Natural killer cell (primary cell): ENCODE measurements at regions not wholly inside any gene's neighbourhood (a gene's known extent, or its start where the extent isn't known, plus 50 kb on each side); places are given as distances from the start of the nearest gene placed in this dataset.
"Not testable (repeated sequence)": the region's sequence is repeated elsewhere in the genome, so short reads cannot be mapped to it uniquely, and the experiment has no call there.

Source experiments
- ATAC-seq, 3 donors: fragments of 150-1000 bp in 2 of 3; fragments of 200-7000 bp in 1 of 3; cut with Tn5 transposase; 1 replicate in 1 of 3; 2 replicates in 2 of 3; pipeline ENCODE4 v1.10.0; 2021; ENCODE audit warnings: mild to moderate bottlenecking in 2 of 3, moderate library complexity in 2 of 3
- DNase-seq, 2 donors: peaks; one replicate each; pipeline versions ENCODE4 v3.0.0 to v3.0.0-alpha.2; 2013 to 2021; ENCODE audit warnings: mixed read lengths in 1 of 2
- H3K27ac ChIP-seq: one replicate; pipeline ENCODE4 v1.5.1; 2013; ENCODE audit warnings: mild to moderate bottlenecking, low read length
- H3K27me3 ChIP-seq: one replicate; pipeline ENCODE4 v1.6.1; 2013; ENCODE audit warnings: low read length; ENCODE audit not compliant: control insufficient read depth, insufficient read depth
- H3K36me3 ChIP-seq: one replicate; pipeline ENCODE4 v1.6.1; 2013; ENCODE audit warnings: low read length; ENCODE audit not compliant: control insufficient read depth, insufficient read depth
- H3K4me1 ChIP-seq: one replicate; pipeline ENCODE4 v1.6.1; 2013; ENCODE audit warnings: low read length; ENCODE audit not compliant: control insufficient read depth, insufficient read depth
- H3K4me3 ChIP-seq: one replicate; pipeline ENCODE4 v1.5.1; 2013; ENCODE audit warnings: low read length
- H3K9me3 ChIP-seq: one replicate; pipeline ENCODE4 v1.6.1; 2013; ENCODE audit warnings: low read length; ENCODE audit not compliant: control insufficient read depth, insufficient read depth
- H3K27ac Mint-ChIP-seq, 2 donors: one replicate each; pipeline ENCODE4 v1.8.0; 2022; ENCODE audit warnings: mild to moderate bottlenecking in 2 of 2, mixed read lengths in 2 of 2, moderate library complexity in 1 of 2
- H3K27me3 Mint-ChIP-seq, 2 donors: one replicate each; pipeline ENCODE4 v1.8.0; 2022; ENCODE audit warnings: low read depth in 2 of 2, mixed read lengths in 2 of 2
- H3K36me3 Mint-ChIP-seq: one replicate; pipeline ENCODE4 v1.8.0; 2022; ENCODE audit warnings: mixed read lengths
- H3K4me1 Mint-ChIP-seq, 2 donors: one replicate each; pipeline ENCODE4 v1.8.0; 2022; ENCODE audit warnings: mixed read lengths in 2 of 2
- H3K4me3 Mint-ChIP-seq: one replicate; pipeline ENCODE4 v1.8.0; 2022; ENCODE audit warnings: mild to moderate bottlenecking, moderate library complexity, mixed read lengths
- H3K9me3 Mint-ChIP-seq, 2 donors: one replicate each; pipeline ENCODE4 v1.8.0; 2022; ENCODE audit warnings: mixed read lengths in 2 of 2
- WGBS: methylation state at CpG from one replicate; pipeline ENCODE4 v1.1.7; 2013; ENCODE audit warnings: missing lambda C conversion rate; ENCODE audit not compliant: insufficient coverage; 5-methylcytosine and 5-hydroxymethylcytosine counted together
- intact Hi-C: fragments of 100-400 bp; cut with micrococcal nuclease; formaldehyde crosslinking; loops from one replicate; pipeline ENCODE4 v1.14.2; 2022
- TF ChIP-seq, protein P1 (sequence below): fragments of 200-600 bp; IDR thresholded peaks from one replicate; pipeline ENCODE4 v1.8.0; 2022; ENCODE audit warnings: antibody characterized with exemption

- H3K4me1 Mint-ChIP-seq, result no peaks in the 10 kb centered on the region
- no peaks in the 10 kb centered on the region for H3K9me3 Mint-ChIP-seq
- H3K36me3 Mint-ChIP-seq, result no peaks in the 10 kb centered on the region
- TF ChIP-seq, protein P1, sequence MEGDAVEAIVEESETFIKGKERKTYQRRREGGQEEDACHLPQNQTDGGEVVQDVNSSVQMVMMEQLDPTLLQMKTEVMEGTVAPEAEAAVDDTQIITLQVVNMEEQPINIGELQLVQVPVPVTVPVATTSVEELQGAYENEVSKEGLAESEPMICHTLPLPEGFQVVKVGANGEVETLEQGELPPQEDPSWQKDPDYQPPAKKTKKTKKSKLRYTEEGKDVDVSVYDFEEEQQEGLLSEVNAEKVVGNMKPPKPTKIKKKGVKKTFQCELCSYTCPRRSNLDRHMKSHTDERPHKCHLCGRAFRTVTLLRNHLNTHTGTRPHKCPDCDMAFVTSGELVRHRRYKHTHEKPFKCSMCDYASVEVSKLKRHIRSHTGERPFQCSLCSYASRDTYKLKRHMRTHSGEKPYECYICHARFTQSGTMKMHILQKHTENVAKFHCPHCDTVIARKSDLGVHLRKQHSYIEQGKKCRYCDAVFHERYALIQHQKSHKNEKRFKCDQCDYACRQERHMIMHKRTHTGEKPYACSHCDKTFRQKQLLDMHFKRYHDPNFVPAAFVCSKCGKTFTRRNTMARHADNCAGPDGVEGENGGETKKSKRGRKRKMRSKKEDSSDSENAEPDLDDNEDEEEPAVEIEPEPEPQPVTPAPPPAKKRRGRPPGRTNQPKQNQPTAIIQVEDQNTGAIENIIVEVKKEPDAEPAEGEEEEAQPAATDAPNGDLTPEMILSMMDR, result no peak
- peaks cover 0 to 4% of the 10 kb centered on the region in 2 donors for H3K27me3 Mint-ChIP-seq
- Histone ChIP-seq H3K4me1 (no peaks in the 10 kb centered on the region), H3K27me3 (no peaks in the 10 kb centered on the region), H3K4me3 (no peak overlapping the region), H3K36me3 (no peaks in the 10 kb centered on the region), H3K27ac (no peak overlapping the region), H3K9me3 (no peaks in the 10 kb centered on the region)
- H3K27ac Mint-ChIP-seq, result no peak overlapping the region
- ATAC-seq (no peak), DNase-seq (no peak)
- intact Hi-C loops, result no loop called here
- 90% methylated on average over 2 of the region's 2 CpGs for WGBS
- no peak overlapping the region for H3K4me3 Mint-ChIP-seq
These were observed 259.3 kb downstream of the S1PR1 start for GRCh38 chr1:101496109-101496508.

DNA sequence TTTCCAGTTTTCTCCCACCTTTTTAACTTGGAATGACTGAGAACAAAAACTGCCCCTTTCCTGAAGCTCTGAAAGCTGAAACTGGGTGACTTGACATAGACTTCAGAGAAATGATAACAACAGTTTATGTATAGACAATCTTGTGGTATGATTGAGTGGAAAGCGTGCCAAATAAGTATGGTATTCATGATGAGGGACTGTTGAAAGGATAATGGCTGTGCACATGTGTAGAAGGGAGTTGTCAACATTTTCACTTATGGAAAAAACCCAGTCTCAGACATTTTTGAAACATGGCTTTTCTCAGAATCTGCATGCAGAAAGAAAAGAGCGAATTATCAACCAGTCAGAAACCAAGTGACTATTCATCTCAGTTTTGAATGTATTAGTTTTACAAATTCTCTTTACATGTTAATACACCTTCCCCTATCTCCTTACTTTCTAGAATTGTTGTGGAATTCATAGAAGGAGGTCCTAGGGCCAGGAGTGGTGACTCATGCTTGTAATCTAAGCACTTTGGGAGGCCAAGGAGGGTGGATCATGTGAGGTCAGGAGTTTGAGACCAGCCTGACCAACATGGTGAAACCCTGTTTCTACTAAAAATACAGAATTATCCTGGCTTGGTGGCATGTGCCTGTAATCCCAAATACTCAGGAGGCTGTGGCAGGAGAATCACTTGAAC is 261.2 kb downstream of the S1PR1 start:
- Mint-ChIP-seq H3K4me1 (no peaks in the 10 kb centered on the region), H3K27ac (no peak overlapping the region), H3K36me3 (no peaks in the 10 kb centered on the region), H3K4me3 (no peak overlapping the region), H3K9me3 (no peaks in the 10 kb centered on the region), H3K27me3 (no peaks in the 10 kb centered on the region)
- Histone ChIP-seq H3K27ac (no peak overlapping the region), H3K36me3 (no peaks in the 10 kb centered on the region), H3K9me3 (no peaks in the 10 kb centered on the region), H3K4me1 (no peaks in the 10 kb centered on the region), H3K27me3 (no peaks in the 10 kb centered on the region), H3K4me3 (no peak overlapping the region)
- 91% methylated on average over 1 of the region's 2 CpGs for WGBS
- intact Hi-C loops, result no loop called here
- TF ChIP-seq, protein P1, result no peak
- no peak for ATAC-seq
- no peak for DNase-seq

DNA sequence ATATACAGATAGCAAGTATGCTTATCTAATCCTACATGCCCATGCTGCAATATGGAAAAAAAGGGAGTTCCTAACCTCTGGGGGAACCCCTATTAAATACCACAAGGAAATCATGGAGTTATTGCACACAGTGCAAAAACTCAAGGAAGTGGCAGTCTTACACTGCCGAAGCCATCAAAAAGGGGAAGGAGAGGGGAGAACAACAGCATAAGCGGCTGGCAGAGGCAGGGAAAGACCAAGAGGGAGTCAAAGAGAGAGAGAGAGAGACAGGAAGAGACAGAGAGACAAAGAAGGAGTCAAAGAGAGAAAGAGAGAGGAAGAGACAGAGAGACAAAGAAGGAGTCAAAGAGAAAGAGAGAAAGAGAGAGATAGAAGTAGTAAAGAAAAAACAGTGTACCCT is 267.3 kb downstream of the S1PR1 start:
- H3K4me3 Mint-ChIP-seq, H3K4me1 ChIP-seq, intact Hi-C loops, ATAC-seq, H3K36me3 Mint-ChIP-seq, H3K9me3 ChIP-seq, H3K27ac Mint-ChIP-seq, H3K4me1 Mint-ChIP-seq, H3K36me3 ChIP-seq, H3K27ac ChIP-seq, H3K27me3 ChIP-seq, H3K9me3 Mint-ChIP-seq, H3K27me3 Mint-ChIP-seq, H3K4me3 ChIP-seq, DNase-seq: not testable (repeated sequence)
- 27% methylated on average over 2 of the region's 2 CpGs for WGBS

DNA sequence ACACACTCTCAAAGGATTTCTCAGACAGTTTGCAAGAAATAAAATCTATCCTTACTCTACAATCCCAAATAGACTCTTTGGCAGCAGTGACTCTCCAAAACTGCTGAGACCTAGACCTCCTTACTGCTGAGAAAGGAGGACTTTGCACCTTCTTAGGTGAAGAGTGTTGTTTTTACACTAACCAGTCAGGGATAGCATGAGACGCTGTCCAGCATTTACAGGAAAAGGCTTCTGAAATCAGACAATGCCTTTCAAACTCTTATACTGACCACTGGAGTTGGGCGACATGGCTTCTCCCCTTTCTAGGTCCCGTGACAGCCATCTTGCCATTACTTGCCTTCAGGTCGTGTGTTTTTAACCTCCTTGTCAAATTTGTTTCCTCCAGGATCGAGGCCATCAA is 268.4 kb downstream of the S1PR1 start:
- 88% methylated on average over 5 of the region's 5 CpGs for WGBS
- intact Hi-C loops, result not testable (repeated sequence)

More for the DNA sequence above, 268.4 kb downstream of the S1PR1 start:
- H3K4me1 ChIP-seq, DNase-seq, H3K4me3 Mint-ChIP-seq, H3K27me3 ChIP-seq, H3K27ac Mint-ChIP-seq, H3K4me1 Mint-ChIP-seq, H3K9me3 Mint-ChIP-seq, ATAC-seq, H3K9me3 ChIP-seq, H3K27ac ChIP-seq, H3K36me3 ChIP-seq, H3K36me3 Mint-ChIP-seq, H3K27me3 Mint-ChIP-seq, H3K4me3 ChIP-seq: not testable (repeated sequence)
